ENCODE measurements at regions not wholly inside any gene's neighbourhood (a gene's known extent, or its start where the extent isn't known, plus 50 kb on each side); places are given as distances from the start of the nearest gene placed in this dataset.

- no peak for DNase-seq
- Mint-ChIP-seq H3K4me3 (no peak overlapping the region), H3K4me1 (ENCODE audit: low read depth) (peaks cover 21% of the 10 kb centered on the region), H3K27ac (no peak overlapping the region), H3K36me3 (ENCODE audit: low read depth) (no peaks in the 10 kb centered on the region), H3K9me3 (no peaks in the 10 kb centered on the region), H3K27me3 (ENCODE audit: insufficient read depth) (peaks cover 14% of the 10 kb centered on the region)
- TF ChIP-seq CTCF (IDR thresholded peaks at IDR 0.05), result no peak
Observed at GRCh38 chr2:8547284-8548064, 134.4 kb upstream of the ID2 start.

GRCh38 chr2:8548065-8548618 lies 133.7 kb upstream of the ID2 start:
- no peak for DNase-seq
- TF ChIP-seq CTCF (IDR thresholded peaks at IDR 0.05), result no peak
- Mint-ChIP-seq H3K27me3 (ENCODE audit: insufficient read depth) (peaks cover 14% of the 10 kb centered on the region), H3K9me3 (no peaks in the 10 kb centered on the region), H3K27ac (no peak overlapping the region), H3K36me3 (ENCODE audit: low read depth) (no peaks in the 10 kb centered on the region), H3K4me3 (no peak overlapping the region), H3K4me1 (ENCODE audit: low read depth) (peaks cover 21% of the 10 kb centered on the region)

GRCh38 chr2:8548619-8549150 lies 133.2 kb upstream of the ID2 start:
- H3K36me3 Mint-ChIP-seq (ENCODE audit: low read depth), result no peaks in the 10 kb centered on the region
- H3K27ac Mint-ChIP-seq, result no peak overlapping the region
- peaks cover 14% of the 10 kb centered on the region for H3K27me3 Mint-ChIP-seq (ENCODE audit: insufficient read depth)
- no peaks in the 10 kb centered on the region for H3K9me3 Mint-ChIP-seq
- no peak for TF ChIP-seq CTCF (IDR thresholded peaks at IDR 0.05)
- DNase-seq, result no peak
- H3K4me3 Mint-ChIP-seq, result no peak overlapping the region
- peaks cover 15% of the 10 kb centered on the region for H3K4me1 Mint-ChIP-seq (ENCODE audit: low read depth)

- no peak for TF ChIP-seq CTCF (IDR thresholded peaks at IDR 0.05)
- peaks cover 8% of the 10 kb centered on the region for H3K4me1 Mint-ChIP-seq (ENCODE audit: low read depth)
- no peak overlapping the region for H3K27ac Mint-ChIP-seq
- peaks cover 14% of the 10 kb centered on the region for H3K27me3 Mint-ChIP-seq (ENCODE audit: insufficient read depth)
- no peak for DNase-seq
- H3K36me3 Mint-ChIP-seq (ENCODE audit: low read depth), result no peaks in the 10 kb centered on the region
- no peaks in the 10 kb centered on the region for H3K9me3 Mint-ChIP-seq
- H3K4me3 Mint-ChIP-seq, result no peak overlapping the region
Observed at GRCh38 chr2:8549273-8549922, 132.5 kb upstream of the ID2 start.

- Mint-ChIP-seq H3K27me3 (ENCODE audit: insufficient read depth) (peaks cover 14% of the 10 kb centered on the region), H3K4me3 (no peak overlapping the region), H3K4me1 (ENCODE audit: low read depth) (peaks cover 4% of the 10 kb centered on the region), H3K27ac (no peak overlapping the region), H3K9me3 (no peaks in the 10 kb centered on the region), H3K36me3 (ENCODE audit: low read depth) (no peaks in the 10 kb centered on the region)
- DNase-seq, result no peak
- TF ChIP-seq CTCF (IDR thresholded peaks at IDR 0.05), result no peak
Observed at GRCh38 chr2:8549942-8550341, 131.9 kb upstream of the ID2 start.

Measured in HFFc6 (cell line).